ENCODE measurements at regions not wholly inside any gene's neighbourhood (a gene's known extent, or its start where the extent isn't known, plus 50 kb on each side); places are given as distances from the start of the nearest gene placed in this dataset.

DNA sequence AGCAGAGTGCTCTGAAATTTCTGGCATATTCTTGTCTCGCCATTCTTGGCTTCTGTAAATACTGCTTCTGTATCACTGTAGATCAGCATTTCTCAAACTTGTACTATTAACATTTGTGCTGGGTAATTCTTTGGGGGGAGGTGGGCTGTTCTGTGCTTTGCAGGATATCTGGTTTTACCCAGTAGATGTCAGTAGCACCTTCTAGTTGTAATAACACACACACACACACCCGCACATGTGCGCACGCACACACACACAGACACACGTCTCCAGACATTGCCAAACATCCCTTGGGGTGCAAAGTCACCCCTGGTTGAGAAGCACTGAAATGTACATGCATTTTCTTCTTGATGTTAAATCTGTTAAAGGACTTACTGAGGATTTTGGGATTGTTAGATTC, 304.1 kb downstream of the MAT2B start:
- no peak overlapping the region for H3K4me3 ChIP-seq (ENCODE audit: low read depth, low read length)
- TF ChIP-seq, protein P1, sequence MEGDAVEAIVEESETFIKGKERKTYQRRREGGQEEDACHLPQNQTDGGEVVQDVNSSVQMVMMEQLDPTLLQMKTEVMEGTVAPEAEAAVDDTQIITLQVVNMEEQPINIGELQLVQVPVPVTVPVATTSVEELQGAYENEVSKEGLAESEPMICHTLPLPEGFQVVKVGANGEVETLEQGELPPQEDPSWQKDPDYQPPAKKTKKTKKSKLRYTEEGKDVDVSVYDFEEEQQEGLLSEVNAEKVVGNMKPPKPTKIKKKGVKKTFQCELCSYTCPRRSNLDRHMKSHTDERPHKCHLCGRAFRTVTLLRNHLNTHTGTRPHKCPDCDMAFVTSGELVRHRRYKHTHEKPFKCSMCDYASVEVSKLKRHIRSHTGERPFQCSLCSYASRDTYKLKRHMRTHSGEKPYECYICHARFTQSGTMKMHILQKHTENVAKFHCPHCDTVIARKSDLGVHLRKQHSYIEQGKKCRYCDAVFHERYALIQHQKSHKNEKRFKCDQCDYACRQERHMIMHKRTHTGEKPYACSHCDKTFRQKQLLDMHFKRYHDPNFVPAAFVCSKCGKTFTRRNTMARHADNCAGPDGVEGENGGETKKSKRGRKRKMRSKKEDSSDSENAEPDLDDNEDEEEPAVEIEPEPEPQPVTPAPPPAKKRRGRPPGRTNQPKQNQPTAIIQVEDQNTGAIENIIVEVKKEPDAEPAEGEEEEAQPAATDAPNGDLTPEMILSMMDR (IDR thresholded peaks at IDR 0.05; ENCODE audit: borderline replicate concordance, insufficient read depth, low read depth, low read length): no peak

DNA sequence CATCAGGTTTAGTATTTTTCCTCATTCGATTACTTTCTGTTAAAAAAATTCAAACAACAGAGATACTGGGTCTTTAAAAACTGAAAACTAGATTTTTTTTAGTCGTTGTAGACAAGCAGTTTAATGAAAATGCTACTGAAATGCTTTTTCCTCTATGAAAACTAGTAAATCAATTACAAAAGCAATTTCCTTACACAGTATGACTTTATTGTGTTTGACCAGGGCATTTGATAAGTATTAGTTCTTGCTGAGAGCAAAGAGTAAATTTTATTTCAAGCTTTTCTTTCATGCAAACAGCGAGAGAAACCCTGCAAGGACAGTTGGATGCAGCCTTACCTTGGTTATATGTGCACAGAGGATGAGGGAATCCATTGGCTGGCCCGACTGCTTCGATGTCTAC, 308.5 kb downstream of the MAT2B start:
- TF ChIP-seq, protein P1 (IDR thresholded peaks at IDR 0.05; ENCODE audit: borderline replicate concordance, insufficient read depth, low read depth, low read length): no peak
- H3K4me3 ChIP-seq (ENCODE audit: low read depth, low read length): no peak overlapping the region

DNA sequence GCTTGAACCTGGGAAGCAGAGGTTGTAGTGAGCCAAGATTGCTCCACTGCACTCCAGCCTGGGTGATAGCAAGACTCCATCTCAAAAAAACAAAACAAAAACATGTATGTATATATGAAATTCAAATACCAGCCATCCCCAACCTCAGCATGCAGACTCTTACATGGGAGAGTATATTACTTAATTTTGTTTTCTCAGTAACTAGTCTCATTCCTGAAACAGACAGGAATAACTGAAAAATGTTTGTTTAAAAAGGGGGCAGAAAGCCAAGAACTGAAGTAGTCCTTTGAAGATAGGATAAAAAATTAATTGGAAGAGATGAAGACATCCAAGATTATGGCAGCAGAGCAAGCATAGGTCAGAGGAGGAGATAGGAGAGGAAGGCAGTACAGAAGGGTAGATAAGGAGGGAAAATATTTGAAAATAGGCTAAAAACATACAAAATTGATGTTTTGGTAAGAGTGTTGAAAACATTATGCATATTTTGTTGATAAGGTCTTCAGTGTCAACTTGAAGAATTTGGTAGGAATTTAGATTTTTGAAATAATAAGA, 309.9 kb downstream of the MAT2B start:
- TF ChIP-seq, protein P1 (IDR thresholded peaks at IDR 0.05; ENCODE audit: borderline replicate concordance, insufficient read depth, low read depth, low read length): no peak
- H3K4me3 ChIP-seq (ENCODE audit: low read depth, low read length): no peak overlapping the region

GRCh38 chr5:163821142-163821541, 315.7 kb downstream of the MAT2B start:
- no peak overlapping the region for H3K4me3 ChIP-seq (ENCODE audit: low read depth, low read length)
- TF ChIP-seq, protein P1 (IDR thresholded peaks at IDR 0.05; ENCODE audit: borderline replicate concordance, insufficient read depth, low read depth, low read length): no peak

- H3K4me3 ChIP-seq (ENCODE audit: low read depth, low read length): no peak overlapping the region
- TF ChIP-seq, protein P1 (IDR thresholded peaks at IDR 0.05; ENCODE audit: borderline replicate concordance, insufficient read depth, low read depth, low read length): no peak
These were observed 317.1 kb downstream of the MAT2B start for GRCh38 chr5:163822548-163822947.

- TF ChIP-seq, protein P1 (IDR thresholded peaks at IDR 0.05; ENCODE audit: borderline replicate concordance, insufficient read depth, low read depth, low read length): no peak
- no peak overlapping the region for H3K4me3 ChIP-seq (ENCODE audit: low read depth, low read length)
These were observed 320.2 kb downstream of the MAT2B start for GRCh38 chr5:163825661-163826060.

DNA sequence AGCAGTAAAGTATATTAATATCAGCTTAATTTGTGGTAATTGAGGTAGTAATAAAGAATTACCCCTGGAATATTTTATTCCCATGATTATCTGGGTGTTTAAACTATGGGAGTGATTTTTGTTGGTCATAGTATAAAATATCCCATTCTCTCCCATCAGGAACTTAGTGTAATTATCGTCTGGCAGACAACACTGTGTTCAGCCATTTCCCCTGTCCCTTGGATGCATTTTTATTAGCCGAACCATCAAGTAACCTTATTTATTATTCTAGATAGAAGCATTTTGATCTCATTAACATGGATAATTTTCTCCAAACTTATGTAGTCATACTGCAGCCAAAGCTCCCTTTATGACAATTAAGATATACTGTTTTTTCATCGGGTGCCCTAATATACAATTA, 320.8 kb downstream of the MAT2B start:
- H3K4me3 ChIP-seq (ENCODE audit: low read depth, low read length): no peak overlapping the region
- TF ChIP-seq, protein P1 (IDR thresholded peaks at IDR 0.05; ENCODE audit: borderline replicate concordance, insufficient read depth, low read depth, low read length): no peak

All from GM12875 (cell line).